ENCODE measurements at regions not wholly inside any gene's neighbourhood (a gene's known extent, or its start where the extent isn't known, plus 50 kb on each side); places are given as distances from the start of the nearest gene placed in this dataset.
"Not testable (repeated sequence)": the region's sequence is repeated elsewhere in the genome, so short reads cannot be mapped to it uniquely, and the experiment has no call there.

DNA sequence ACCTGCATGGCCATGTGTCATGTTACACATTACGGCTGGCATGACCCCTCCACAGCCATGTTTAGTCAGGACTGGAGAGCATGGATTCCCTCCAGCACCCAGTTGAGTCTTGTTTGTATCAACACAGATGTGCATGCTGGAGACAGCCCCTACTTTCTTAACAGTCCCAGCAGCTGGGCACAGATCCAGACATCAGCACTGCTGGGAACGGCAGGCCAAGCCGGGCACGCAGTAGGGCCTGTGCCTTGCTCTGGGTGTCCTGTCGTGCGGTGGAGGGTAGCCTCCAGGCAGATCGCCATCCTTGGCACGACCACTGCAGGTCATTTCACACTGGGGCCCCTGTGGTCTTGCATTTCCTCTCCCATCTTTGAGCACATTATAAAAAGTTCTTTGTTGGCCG is 381.4 kb downstream of the SMOC2 start:
- no peak for DNase-seq

GRCh38 chr6:168819546-168819945 is 378.6 kb downstream of the SMOC2 start:
- DNase-seq: no peak

DNA sequence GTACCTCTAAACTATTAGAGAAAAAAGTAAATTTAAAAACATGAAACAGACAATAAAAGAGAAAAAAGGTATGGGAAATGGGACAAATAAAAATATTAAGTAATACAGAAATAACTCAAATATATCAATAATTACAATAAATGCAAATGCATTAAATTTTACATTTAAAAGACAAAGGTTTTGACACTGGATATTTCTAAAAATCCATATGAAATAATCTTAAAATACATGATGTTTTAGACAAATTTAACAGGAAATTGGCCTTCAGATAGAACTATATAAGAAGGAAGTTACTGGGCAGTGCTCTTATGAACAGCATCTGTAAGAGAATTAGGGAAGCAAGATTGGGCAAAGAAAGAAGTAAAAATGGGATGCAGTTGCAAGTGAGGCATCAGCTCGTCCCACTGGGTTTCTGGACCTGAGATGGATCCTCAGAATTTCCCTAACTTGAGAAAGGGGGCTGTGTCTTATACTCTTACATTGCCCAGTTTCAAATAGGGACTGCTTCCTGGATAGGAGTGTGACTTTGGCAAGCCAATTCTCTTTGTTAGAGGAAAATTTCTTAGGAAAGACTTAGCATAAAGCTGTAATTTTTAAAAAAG is 376.7 kb downstream of the SMOC2 start:
- DNase-seq: no peak

- no peak for DNase-seq
Observed at GRCh38 chr6:168815229-168815628, 374.2 kb downstream of the SMOC2 start.

GRCh38 chr6:168808232-168808631 is 367.2 kb downstream of the SMOC2 start:
- DNase-seq: no peak

- DNase-seq: no peak
Observed at GRCh38 chr6:168804331-168804730, 363.3 kb downstream of the SMOC2 start.

GRCh38 chr6:168803874-168804273 is 362.9 kb downstream of the SMOC2 start:
- no peak for DNase-seq

GRCh38 chr6:168799067-168799466 is 358.1 kb downstream of the SMOC2 start:
- no peak for DNase-seq

DNA sequence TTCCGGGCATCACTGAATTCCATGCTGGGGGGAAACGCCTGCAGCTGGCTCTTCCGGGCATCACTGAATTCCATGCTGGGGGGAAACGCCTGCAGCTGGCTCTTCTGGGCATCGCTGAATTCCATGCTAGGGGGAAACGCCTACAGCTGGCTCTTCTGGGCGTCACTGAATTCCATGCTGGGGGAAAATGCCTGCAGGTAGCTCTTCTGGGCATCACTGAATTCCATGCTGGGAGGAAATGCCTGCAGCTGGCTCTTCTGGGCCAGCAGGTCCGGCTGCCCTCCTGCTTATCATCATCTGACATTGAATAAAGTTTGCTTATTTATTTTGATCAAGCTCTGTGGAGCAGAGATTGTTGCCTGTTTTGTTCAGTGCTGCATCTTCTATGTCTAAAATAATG is 355.1 kb downstream of the SMOC2 start:
- DNase-seq: no peak

DNA sequence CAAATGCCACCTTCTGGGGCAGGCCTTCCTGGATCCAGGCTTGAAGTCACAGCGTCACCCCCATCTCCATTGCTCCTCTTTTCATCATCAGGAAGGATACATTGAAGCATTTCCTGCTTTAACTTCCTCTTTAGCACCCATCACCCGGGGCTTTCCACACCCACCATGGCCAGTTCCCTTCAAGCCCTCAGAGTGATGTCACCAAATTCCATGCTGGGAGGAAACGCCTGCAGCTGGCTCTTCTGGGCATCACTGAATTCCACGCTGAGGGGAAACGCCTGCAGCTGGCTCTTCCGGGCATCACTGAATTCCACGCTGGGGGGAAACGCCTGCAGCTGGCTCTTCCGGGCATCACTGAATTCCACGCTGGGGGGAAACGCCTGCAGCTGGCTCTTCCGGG is 354.6 kb downstream of the SMOC2 start:
- DNase-seq: not testable (repeated sequence)

DNA sequence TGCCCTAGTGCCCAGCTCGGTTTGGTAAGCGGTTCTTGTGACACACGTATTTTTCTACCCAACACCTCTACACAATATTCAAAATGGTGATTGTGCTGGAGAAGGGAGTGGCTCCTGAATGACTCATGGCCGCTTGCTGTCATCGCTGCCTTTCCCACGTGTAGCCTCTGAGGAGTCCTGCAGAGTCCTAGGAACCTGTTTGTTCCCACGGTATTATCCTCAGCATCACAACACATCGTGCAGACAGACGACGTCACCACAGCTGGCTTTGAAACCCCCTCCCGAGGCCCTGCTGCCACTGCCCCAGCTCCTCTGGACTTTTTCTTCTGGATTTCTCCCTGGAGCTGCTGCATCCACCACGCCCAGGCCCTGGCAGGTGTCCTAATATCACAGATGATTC is 353.5 kb downstream of the SMOC2 start:
- no peak for DNase-seq

GRCh38 chr6:168793649-168794048 is 352.7 kb downstream of the SMOC2 start:
- no peak for DNase-seq

- DNase-seq: no peak
Observed at GRCh38 chr6:168791917-168792316, 350.9 kb downstream of the SMOC2 start.

DNA sequence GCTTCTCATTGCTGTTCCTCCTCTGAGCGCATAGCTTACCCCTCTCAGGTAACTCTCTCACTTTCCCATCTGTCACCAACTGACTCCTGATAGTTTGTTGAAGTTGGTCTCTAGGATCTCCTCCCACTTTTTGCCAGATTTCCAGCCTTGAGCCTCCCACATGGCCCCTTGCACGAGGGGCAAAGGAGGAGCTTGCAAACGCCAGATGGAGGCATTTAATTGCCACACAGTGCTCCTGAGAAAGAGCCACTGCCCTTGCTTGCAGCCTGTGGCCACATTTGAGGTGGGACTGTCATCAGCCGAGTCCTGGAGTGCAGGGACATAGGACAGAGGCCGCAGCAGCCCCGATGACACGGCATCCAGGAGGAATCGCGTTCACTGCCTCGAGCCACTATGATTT is 348.7 kb downstream of the SMOC2 start:
- no peak for DNase-seq

DNA sequence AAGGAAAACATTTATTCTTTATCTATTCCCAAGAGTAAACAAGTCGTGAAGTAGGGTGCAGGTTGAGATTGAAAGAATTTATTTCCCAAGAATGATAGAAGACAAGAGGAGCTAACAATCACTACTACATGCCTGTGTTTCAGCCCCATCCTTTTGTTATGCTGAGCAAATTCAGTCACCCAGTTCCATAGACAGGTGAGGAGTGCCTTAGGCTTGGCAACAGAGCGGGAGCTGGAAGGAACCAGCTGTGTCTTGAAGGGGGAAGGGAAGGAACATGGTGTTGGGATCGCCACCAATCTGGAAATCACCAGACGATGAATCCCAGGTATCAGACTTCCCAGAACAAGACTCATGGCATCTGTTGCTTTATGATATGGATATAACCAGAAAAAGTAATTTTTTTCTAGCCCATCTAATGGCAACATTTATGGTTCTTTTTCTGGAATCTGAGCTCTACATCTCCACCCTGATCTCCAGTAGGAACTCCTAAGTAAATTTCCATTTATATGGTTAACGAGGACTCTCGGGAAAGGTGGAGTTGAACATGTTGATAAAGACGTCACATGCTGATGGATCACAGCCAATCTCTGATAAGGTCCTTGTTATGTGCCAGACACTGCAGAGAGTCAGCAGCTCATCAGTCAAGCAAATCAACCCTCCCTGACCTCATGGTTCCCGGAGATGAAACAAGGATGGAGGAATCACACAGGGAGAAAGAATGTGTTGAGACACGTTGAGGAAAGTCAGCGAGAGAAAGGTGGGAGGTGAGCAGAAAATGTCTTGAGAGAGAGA is 344.9 kb downstream of the SMOC2 start:
- DNase-seq: no peak

DNA sequence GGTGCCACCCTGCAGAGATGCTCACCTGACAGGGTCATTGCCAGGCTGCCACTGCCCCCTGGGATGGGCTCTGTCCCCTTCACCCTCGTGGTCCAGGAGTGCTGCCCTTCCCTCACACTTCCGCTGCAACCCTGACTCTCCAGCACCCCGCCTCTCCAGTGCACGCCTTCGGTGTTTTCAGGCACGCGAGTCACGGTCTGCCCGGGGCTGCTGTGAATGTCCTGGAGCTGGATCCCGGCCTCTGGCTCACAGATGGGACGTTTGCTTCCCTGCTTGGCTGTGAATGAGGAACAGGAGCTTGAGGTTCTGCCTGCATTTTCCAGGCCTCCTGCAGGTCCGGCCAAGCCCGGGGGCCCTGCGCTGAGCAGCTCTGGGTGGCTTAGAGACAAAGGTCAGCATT is 343.4 kb downstream of the SMOC2 start:
- no peak for DNase-seq

DNA sequence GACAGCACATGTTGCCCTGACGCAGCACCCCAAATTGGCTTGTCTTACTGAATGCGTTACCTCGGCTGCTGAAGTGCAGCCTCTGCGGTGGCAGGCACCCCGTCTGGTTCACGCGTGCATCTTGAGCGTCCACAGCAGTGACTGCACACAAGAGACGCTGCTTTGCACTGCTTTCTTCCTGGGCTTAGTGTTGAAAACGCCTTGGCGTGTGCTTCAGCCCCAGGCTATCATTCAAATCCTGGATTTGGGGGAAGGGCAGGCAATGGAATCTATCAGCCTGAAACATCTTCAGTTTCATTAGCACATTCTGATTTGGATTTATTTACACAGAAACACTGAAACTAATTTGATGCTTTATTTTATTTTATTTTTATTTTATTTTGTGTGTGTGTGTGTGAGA is 342.7 kb downstream of the SMOC2 start:
- DNase-seq: no peak

- DNase-seq: no peak
Observed at GRCh38 chr6:168782187-168782751, 341.3 kb downstream of the SMOC2 start.

- DNase-seq: peak; percentile 27
Observed at GRCh38 chr6:168778201-168778600, 337.2 kb downstream of the SMOC2 start.

GRCh38 chr6:168774381-168774780 is 333.4 kb downstream of the SMOC2 start:
- DNase-seq: no peak

- no peak for DNase-seq
Observed at GRCh38 chr6:168773788-168774187, 332.8 kb downstream of the SMOC2 start.

- no peak for DNase-seq
Observed at GRCh38 chr6:168765752-168766151, 324.8 kb downstream of the SMOC2 start.

DNA sequence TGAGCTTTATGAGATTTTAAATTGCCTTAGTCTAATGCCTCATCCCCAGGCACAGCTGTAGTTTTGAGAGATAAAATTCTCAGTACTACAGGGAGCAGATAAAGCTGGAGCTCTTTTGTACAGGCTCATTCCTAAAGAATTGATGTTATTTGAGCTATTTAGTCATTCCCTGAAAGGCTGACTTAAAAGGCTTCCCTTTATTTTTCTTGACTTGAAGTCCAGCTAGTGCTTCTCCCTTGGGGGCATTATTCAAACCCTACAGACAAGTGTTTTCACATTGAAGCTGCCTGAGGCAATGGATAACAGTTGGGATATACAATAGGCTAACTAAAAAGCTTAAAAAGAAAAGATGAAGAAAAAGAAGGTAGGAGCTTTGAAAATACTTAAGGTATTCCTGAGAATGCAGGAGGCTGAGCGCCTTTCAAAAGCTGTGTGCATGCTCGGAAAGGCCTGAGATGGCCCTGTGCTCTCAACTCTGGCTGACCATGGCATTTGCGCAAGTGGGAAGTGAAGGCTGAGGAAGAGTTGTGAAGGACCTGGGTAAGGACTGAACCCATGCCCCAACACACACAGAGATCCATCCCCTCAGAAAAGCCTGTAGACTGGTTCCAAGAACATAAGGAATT is 315.1 kb downstream of the SMOC2 start:
- no peak for DNase-seq
